ENCODE measurements at regions not wholly inside any gene's neighbourhood (a gene's known extent, or its start where the extent isn't known, plus 50 kb on each side); places are given as distances from the start of the nearest gene placed in this dataset.
"Not testable (repeated sequence)": the region's sequence is repeated elsewhere in the genome, so short reads cannot be mapped to it uniquely, and the experiment has no call there.

GRCh38 chr1:60773099-60773498 lies 309.3 kb upstream of the NFIA start:
- 71 to 72% methylated on average over 2 of the region's 2 CpGs for WGBS, 2 donors
- not testable (repeated sequence) for H3K27me3 ChIP-seq (ENCODE audit: control insufficient read depth in 1 of 2, insufficient read depth in 2 of 2, low read length in 2 of 2); H3K36me3 ChIP-seq (ENCODE audit: control insufficient read depth in 2 of 2, insufficient read depth in 2 of 2, low read length in 1 of 2); H3K9me3 ChIP-seq (ENCODE audit: control insufficient read depth in 2 of 2, insufficient read depth in 1 of 2, low read depth in 1 of 2, low read length in 1 of 2); H3K27ac ChIP-seq (ENCODE audit: low read depth in 2 of 2, low read length in 1 of 2); H3K4me3 ChIP-seq (ENCODE audit: low read depth in 1 of 2, low read length in 2 of 2); H3K4me1 ChIP-seq (ENCODE audit: control insufficient read depth in 2 of 2, insufficient read depth in 2 of 2, low read length in 1 of 2)

DNA sequence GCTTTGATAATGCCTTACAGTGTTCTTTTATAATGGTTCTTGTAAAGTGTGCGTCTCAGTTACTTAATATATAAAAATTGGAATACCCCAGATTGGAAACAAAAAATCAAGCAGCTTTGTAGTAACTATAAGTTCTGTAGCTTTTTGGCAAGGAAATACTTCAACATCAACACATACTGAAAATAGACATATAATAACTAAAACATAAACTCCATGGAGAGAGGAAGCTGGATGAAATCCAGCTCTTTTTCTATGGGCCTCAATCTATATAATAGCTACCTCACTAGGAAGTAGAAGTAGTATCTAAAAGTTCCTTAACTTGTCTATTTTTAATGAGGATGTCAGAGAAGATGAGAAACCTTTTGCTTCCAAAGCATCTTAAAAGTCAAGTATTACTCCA lies 313.3 kb upstream of the NFIA start:
- 86 to 88% methylated on average over 1 of the region's 1 CpG for WGBS, 2 donors
- no peak overlapping the region for H3K27ac ChIP-seq (ENCODE audit: low read depth in 2 of 2, low read length in 1 of 2)
- no peaks in the 10 kb centered on the region for H3K9me3 ChIP-seq (ENCODE audit: control insufficient read depth in 2 of 2, insufficient read depth in 1 of 2, low read depth in 1 of 2, low read length in 1 of 2)
- no peaks in the 10 kb centered on the region for H3K4me1 ChIP-seq (ENCODE audit: control insufficient read depth in 2 of 2, insufficient read depth in 2 of 2, low read length in 1 of 2)
- H3K27me3 ChIP-seq (ENCODE audit: control insufficient read depth in 1 of 2, insufficient read depth in 2 of 2, low read length in 2 of 2): no peaks in the 10 kb centered on the region
- H3K36me3 ChIP-seq (ENCODE audit: control insufficient read depth in 2 of 2, insufficient read depth in 2 of 2, low read length in 1 of 2): no peaks in the 10 kb centered on the region
- no peak overlapping the region for H3K4me3 ChIP-seq (ENCODE audit: low read depth in 1 of 2, low read length in 2 of 2)

DNA sequence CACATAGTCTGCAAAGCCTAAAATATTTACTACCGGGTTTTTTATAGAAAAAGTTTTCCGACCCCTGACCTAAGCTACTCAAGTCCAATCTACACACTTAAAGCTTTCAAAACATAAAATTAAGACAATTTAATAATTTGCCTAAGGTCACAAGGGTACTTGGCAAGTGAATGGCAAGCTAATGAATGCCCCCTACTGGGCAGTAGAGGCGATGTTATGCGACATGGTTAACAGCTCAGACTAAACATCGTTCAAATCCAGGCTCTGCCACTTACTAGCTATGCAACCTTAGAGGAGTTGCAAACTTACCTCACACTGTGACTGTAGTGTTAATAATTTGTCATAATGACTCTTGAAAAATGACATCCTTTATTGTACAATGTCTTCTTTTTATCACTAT lies 317.2 kb upstream of the NFIA start:
- 51 to 53% methylated on average over 5 of the region's 5 CpGs for WGBS, 2 donors
- no peak overlapping the region for H3K27ac ChIP-seq (ENCODE audit: low read depth in 2 of 2, low read length in 1 of 2)

GRCh38 chr1:60764489-60764888 lies 317.9 kb upstream of the NFIA start:
- 78 to 82% methylated on average over 3 of the region's 3 CpGs for WGBS, 2 donors
- H3K4me1 ChIP-seq (ENCODE audit: control insufficient read depth in 2 of 2, insufficient read depth in 2 of 2, low read length in 1 of 2): no peaks in the 10 kb centered on the region

More for the DNA sequence above, 317.2 kb upstream of the NFIA start:
- Histone ChIP-seq H3K27me3 (ENCODE audit: control insufficient read depth in 1 of 2, insufficient read depth in 2 of 2, low read length in 2 of 2) (no peaks in the 10 kb centered on the region), H3K4me3 (ENCODE audit: low read depth in 1 of 2, low read length in 2 of 2) (no peak overlapping the region), H3K36me3 (ENCODE audit: control insufficient read depth in 2 of 2, insufficient read depth in 2 of 2, low read length in 1 of 2) (no peaks in the 10 kb centered on the region), H3K9me3 (ENCODE audit: control insufficient read depth in 2 of 2, insufficient read depth in 1 of 2, low read depth in 1 of 2, low read length in 1 of 2) (no peaks in the 10 kb centered on the region), H3K4me1 (ENCODE audit: control insufficient read depth in 2 of 2, insufficient read depth in 2 of 2, low read length in 1 of 2) (no peaks in the 10 kb centered on the region)

DNA sequence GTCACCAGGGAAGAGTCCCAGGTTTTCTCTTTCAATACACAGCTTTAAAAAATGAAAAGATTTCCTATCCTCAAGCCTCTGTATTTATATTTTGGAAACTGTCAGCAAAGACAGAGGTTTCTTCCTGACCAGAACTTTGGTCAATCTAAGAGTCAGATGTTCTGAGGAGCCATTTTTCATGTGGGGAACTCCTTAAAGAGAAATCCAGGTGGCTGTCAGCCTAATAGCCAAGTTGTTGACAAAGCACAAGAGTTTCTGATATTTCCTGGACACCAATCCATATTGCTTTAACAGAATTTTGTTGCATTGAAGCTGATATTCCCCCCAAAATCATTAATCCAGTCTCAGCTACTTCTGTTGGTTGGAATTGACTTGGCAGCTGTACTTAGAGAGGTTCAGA lies 318.6 kb upstream of the NFIA start:
- Histone ChIP-seq H3K4me1 (ENCODE audit: control insufficient read depth in 2 of 2, insufficient read depth in 2 of 2, low read length in 1 of 2) (no peaks in the 10 kb centered on the region), H3K27ac (ENCODE audit: low read depth in 2 of 2, low read length in 1 of 2) (no peak overlapping the region), H3K36me3 (ENCODE audit: control insufficient read depth in 2 of 2, insufficient read depth in 2 of 2, low read length in 1 of 2) (no peaks in the 10 kb centered on the region), H3K27me3 (ENCODE audit: control insufficient read depth in 1 of 2, insufficient read depth in 2 of 2, low read length in 2 of 2) (no peaks in the 10 kb centered on the region), H3K9me3 (ENCODE audit: control insufficient read depth in 2 of 2, insufficient read depth in 1 of 2, low read depth in 1 of 2, low read length in 1 of 2) (no peaks in the 10 kb centered on the region), H3K4me3 (ENCODE audit: low read depth in 1 of 2, low read length in 2 of 2) (no peak overlapping the region)

More at GRCh38 chr1:60764489-60764888, 317.9 kb upstream of the NFIA start:
- H3K9me3 ChIP-seq (ENCODE audit: control insufficient read depth in 2 of 2, insufficient read depth in 1 of 2, low read depth in 1 of 2, low read length in 1 of 2): no peaks in the 10 kb centered on the region
- H3K27me3 ChIP-seq (ENCODE audit: control insufficient read depth in 1 of 2, insufficient read depth in 2 of 2, low read length in 2 of 2): no peaks in the 10 kb centered on the region
- no peaks in the 10 kb centered on the region for H3K36me3 ChIP-seq (ENCODE audit: control insufficient read depth in 2 of 2, insufficient read depth in 2 of 2, low read length in 1 of 2)
- no peak overlapping the region for H3K27ac ChIP-seq (ENCODE audit: low read depth in 2 of 2, low read length in 1 of 2)
- H3K4me3 ChIP-seq (ENCODE audit: low read depth in 1 of 2, low read length in 2 of 2): no peak overlapping the region

DNA sequence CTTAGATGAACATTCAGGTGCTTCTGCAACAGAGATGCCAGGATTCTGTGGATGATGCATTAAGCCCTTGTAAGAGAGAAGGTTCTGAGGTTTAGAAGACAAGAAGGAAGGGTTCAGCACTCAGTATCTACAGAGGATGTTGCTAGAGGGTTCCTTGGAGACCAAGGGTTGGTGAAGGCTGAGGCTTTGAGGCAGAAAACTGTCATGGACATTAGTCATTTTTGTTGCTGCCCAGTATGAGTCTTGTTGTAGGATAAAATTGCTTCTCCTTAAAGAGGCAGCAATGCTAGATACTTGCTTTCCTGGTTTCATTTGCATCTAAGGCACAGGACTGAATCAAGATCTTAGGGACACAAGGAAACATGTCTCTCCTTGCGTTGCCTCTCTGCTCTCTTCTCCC lies 319.4 kb upstream of the NFIA start:
- H3K4me3 ChIP-seq (ENCODE audit: low read depth in 1 of 2, low read length in 2 of 2): no peak overlapping the region
- H3K36me3 ChIP-seq (ENCODE audit: control insufficient read depth in 2 of 2, insufficient read depth in 2 of 2, low read length in 1 of 2): no peaks in the 10 kb centered on the region
- H3K27me3 ChIP-seq (ENCODE audit: control insufficient read depth in 1 of 2, insufficient read depth in 2 of 2, low read length in 2 of 2): no peaks in the 10 kb centered on the region
- no peak overlapping the region for H3K27ac ChIP-seq (ENCODE audit: low read depth in 2 of 2, low read length in 1 of 2)
- H3K4me1 ChIP-seq (ENCODE audit: control insufficient read depth in 2 of 2, insufficient read depth in 2 of 2, low read length in 1 of 2): no peaks in the 10 kb centered on the region
- H3K9me3 ChIP-seq (ENCODE audit: control insufficient read depth in 2 of 2, insufficient read depth in 1 of 2, low read depth in 1 of 2, low read length in 1 of 2): no peaks in the 10 kb centered on the region
- WGBS, 2 donors: 81 to 100% methylated on average over 1 of the region's 1 CpG

GRCh38 chr1:60762176-60762575 lies 320.2 kb upstream of the NFIA start:
- no peaks in the 10 kb centered on the region for H3K4me1 ChIP-seq (ENCODE audit: control insufficient read depth in 2 of 2, insufficient read depth in 2 of 2, low read length in 1 of 2)
- H3K4me3 ChIP-seq (ENCODE audit: low read depth in 1 of 2, low read length in 2 of 2): no peak overlapping the region
- no peaks in the 10 kb centered on the region for H3K9me3 ChIP-seq (ENCODE audit: control insufficient read depth in 2 of 2, insufficient read depth in 1 of 2, low read depth in 1 of 2, low read length in 1 of 2)
- 92 to 93% methylated on average over 1 of the region's 1 CpG for WGBS, 2 donors
- no peak overlapping the region for H3K27ac ChIP-seq (ENCODE audit: low read depth in 2 of 2, low read length in 1 of 2)
- H3K27me3 ChIP-seq (ENCODE audit: control insufficient read depth in 1 of 2, insufficient read depth in 2 of 2, low read length in 2 of 2): no peaks in the 10 kb centered on the region
- no peaks in the 10 kb centered on the region for H3K36me3 ChIP-seq (ENCODE audit: control insufficient read depth in 2 of 2, insufficient read depth in 2 of 2, low read length in 1 of 2)

- no peaks in the 10 kb centered on the region for H3K4me1 ChIP-seq (ENCODE audit: control insufficient read depth in 2 of 2, insufficient read depth in 2 of 2, low read length in 1 of 2)
- WGBS, 2 donors: 80 to 94% methylated on average over 3 of the region's 3 CpGs
- H3K27ac ChIP-seq (ENCODE audit: low read depth in 2 of 2, low read length in 1 of 2): no peak overlapping the region
- no peaks in the 10 kb centered on the region for H3K36me3 ChIP-seq (ENCODE audit: control insufficient read depth in 2 of 2, insufficient read depth in 2 of 2, low read length in 1 of 2)
- H3K9me3 ChIP-seq (ENCODE audit: control insufficient read depth in 2 of 2, insufficient read depth in 1 of 2, low read depth in 1 of 2, low read length in 1 of 2): no peaks in the 10 kb centered on the region
- H3K27me3 ChIP-seq (ENCODE audit: control insufficient read depth in 1 of 2, insufficient read depth in 2 of 2, low read length in 2 of 2): no peaks in the 10 kb centered on the region
- no peak overlapping the region for H3K4me3 ChIP-seq (ENCODE audit: low read depth in 1 of 2, low read length in 2 of 2)
These were observed 323.1 kb upstream of the NFIA start for GRCh38 chr1:60759291-60759690.

- no peaks in the 10 kb centered on the region for H3K36me3 ChIP-seq (ENCODE audit: control insufficient read depth in 2 of 2, insufficient read depth in 2 of 2, low read length in 1 of 2)
- no peak overlapping the region for H3K27ac ChIP-seq (ENCODE audit: low read depth in 2 of 2, low read length in 1 of 2)
- WGBS, 2 donors: 69 to 85% methylated on average over 3 of the region's 3 CpGs
- H3K4me3 ChIP-seq (ENCODE audit: low read depth in 1 of 2, low read length in 2 of 2): no peak overlapping the region
- no peaks in the 10 kb centered on the region for H3K4me1 ChIP-seq (ENCODE audit: control insufficient read depth in 2 of 2, insufficient read depth in 2 of 2, low read length in 1 of 2)
- H3K9me3 ChIP-seq (ENCODE audit: control insufficient read depth in 2 of 2, insufficient read depth in 1 of 2, low read depth in 1 of 2, low read length in 1 of 2): no peaks in the 10 kb centered on the region
- H3K27me3 ChIP-seq (ENCODE audit: control insufficient read depth in 1 of 2, insufficient read depth in 2 of 2, low read length in 2 of 2): no peaks in the 10 kb centered on the region
These were observed 324.9 kb upstream of the NFIA start for GRCh38 chr1:60757485-60757884.

DNA sequence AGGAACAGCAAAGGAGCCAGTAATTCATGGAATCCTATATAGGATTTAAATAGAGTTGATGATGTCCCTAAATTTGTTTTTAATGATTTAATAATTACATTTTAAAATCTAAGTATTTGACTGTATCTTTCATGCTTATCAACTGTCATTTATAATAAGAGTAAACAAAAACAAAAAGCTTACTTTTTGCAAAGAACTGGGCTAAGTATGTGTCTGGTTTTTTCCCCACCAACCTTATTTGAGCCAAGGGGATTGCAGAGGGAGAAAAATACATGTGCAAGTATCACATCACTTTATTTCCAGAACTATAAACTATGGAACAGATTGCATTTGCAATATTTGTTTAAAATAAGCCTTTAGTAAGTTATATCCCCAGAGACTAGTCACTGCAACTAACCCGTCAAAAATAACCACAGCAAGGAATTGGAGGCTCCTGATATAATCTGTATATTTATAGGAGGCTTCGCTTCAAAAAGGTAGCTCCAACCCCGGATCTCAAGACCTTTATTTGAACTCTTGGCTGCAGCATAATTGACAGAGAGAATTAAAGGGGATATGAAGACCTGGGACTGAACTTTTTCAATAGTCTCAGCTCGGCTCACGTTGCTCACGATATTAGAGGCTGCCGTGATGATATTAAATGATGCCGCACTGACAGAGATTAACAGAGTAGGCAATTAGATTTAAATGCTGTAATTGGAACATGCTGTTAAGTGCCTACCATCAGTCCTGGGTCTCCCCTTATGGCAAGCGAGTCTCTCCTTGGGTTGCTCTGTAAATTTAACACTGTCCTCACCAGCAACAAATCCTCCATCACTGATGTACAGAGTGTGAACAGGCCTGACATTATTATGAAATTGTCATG lies 329.1 kb upstream of the NFIA start:
- H3K4me1 ChIP-seq (ENCODE audit: control insufficient read depth in 2 of 2, insufficient read depth in 2 of 2, low read length in 1 of 2): no peaks in the 10 kb centered on the region
- H3K36me3 ChIP-seq (ENCODE audit: control insufficient read depth in 2 of 2, insufficient read depth in 2 of 2, low read length in 1 of 2): no peaks in the 10 kb centered on the region
- H3K4me3 ChIP-seq (ENCODE audit: low read depth in 1 of 2, low read length in 2 of 2): no peak overlapping the region
- no peaks in the 10 kb centered on the region for H3K27me3 ChIP-seq (ENCODE audit: control insufficient read depth in 1 of 2, insufficient read depth in 2 of 2, low read length in 2 of 2)
- WGBS, 2 donors: 76 to 82% methylated on average over 9 of the region's 9 CpGs
- no peak overlapping the region for H3K27ac ChIP-seq (ENCODE audit: low read depth in 2 of 2, low read length in 1 of 2)
- H3K9me3 ChIP-seq (ENCODE audit: control insufficient read depth in 2 of 2, insufficient read depth in 1 of 2, low read depth in 1 of 2, low read length in 1 of 2): no peaks in the 10 kb centered on the region
